Stimulated activated CD4-positive, alpha-beta T cell treated with anti-CD3 and anti-CD28 coated beads, Interleukin-2, amount 100 ng/mL, for 24 hours (primary cell): ENCODE measurements at regions not wholly inside any gene's neighbourhood (a gene's known extent, or its start where the extent isn't known, plus 50 kb on each side); places are given as distances from the start of the nearest gene placed in this dataset.
"Not testable (repeated sequence)": the region's sequence is repeated elsewhere in the genome, so short reads cannot be mapped to it uniquely, and the experiment has no call there.

Experiments
- DNase-seq, 2 donors: peaks; one replicate each; pipeline ENCODE4 v3.0.0-alpha.2; 2020

GRCh38 chr2:94737736-94738342 lies 133.4 kb upstream of the TEKT4 start:
- not testable (repeated sequence) for DNase-seq

GRCh38 chr2:94753466-94753998 lies 117.7 kb upstream of the TEKT4 start:
- DNase-seq, result no peak

GRCh38 chr2:94758546-94758945 lies 112.7 kb upstream of the TEKT4 start:
- DNase-seq, result no peak

GRCh38 chr2:94759211-94759610 lies 112.0 kb upstream of the TEKT4 start:
- DNase-seq, result peak in 1 of 2 donors; percentile 14

GRCh38 chr2:94762600-94762999 lies 108.6 kb upstream of the TEKT4 start:
- no peak for DNase-seq

GRCh38 chr2:94763318-94763717 lies 107.9 kb upstream of the TEKT4 start:
- no peak for DNase-seq

- DNase-seq, result peak in 1 of 2 donors; percentile 29
These were observed 106.9 kb upstream of the TEKT4 start for GRCh38 chr2:94764331-94764730.

GRCh38 chr2:94767336-94767735 lies 103.9 kb upstream of the TEKT4 start:
- DNase-seq, result no peak

GRCh38 chr2:94769733-94770132 lies 101.5 kb upstream of the TEKT4 start:
- DNase-seq, result no peak

GRCh38 chr2:94774851-94775250 lies 96.4 kb upstream of the TEKT4 start:
- DNase-seq, result no peak

GRCh38 chr2:94776036-94776435 lies 95.2 kb upstream of the TEKT4 start:
- DNase-seq, result no peak

- not testable (repeated sequence) for DNase-seq
These were observed 86.1 kb upstream of the TEKT4 start for GRCh38 chr2:94785105-94785504.

- not testable (repeated sequence) for DNase-seq
These were observed 84.8 kb upstream of the TEKT4 start for GRCh38 chr2:94786424-94786823.

GRCh38 chr2:94790169-94790568 lies 81.1 kb upstream of the TEKT4 start:
- not testable (repeated sequence) for DNase-seq

GRCh38 chr2:94797235-94797634 lies 74.0 kb upstream of the TEKT4 start:
- DNase-seq, result not testable (repeated sequence)
